ENCODE measurements at regions not wholly inside any gene's neighbourhood (a gene's known extent, or its start where the extent isn't known, plus 50 kb on each side); places are given as distances from the start of the nearest gene placed in this dataset.

- TF ChIP-seq CTCF (conservative IDR thresholded peaks at IDR 0.05; ENCODE audit: low read depth in 2 of 2), result no peak
- TF ChIP-seq POLR2AphosphoS5 (IDR thresholded peaks at IDR 0.05; ENCODE audit: low read depth), result no peak
- TF ChIP-seq EZH2phosphoT487 (IDR thresholded peaks at IDR 0.05; ENCODE audit: unreplicated experiment), result no peak
- TF ChIP-seq EZH2 (IDR thresholded peaks at IDR 0.05; ENCODE audit: low read depth, unreplicated experiment), result no peak
- no peak for TF ChIP-seq CREB1 (CRISPR knock-in tag; IDR thresholded peaks at IDR 0.05; ENCODE audit: low read depth)
- no peak for TF ChIP-seq STAT1 (IDR thresholded peaks at IDR 0.05; ENCODE audit: unreplicated experiment)
- TF ChIP-seq JUNB (IDR thresholded peaks at IDR 0.05; ENCODE audit: unreplicated experiment), result no peak
- TF ChIP-seq REST (IDR thresholded peaks at IDR 0.05; ENCODE audit: unreplicated experiment), result no peak
- TF ChIP-seq NANOG (IDR thresholded peaks at IDR 0.05; ENCODE audit: borderline replicate concordance), result no peak
Measured at GRCh38 chr15:91787198-91787597, 66.3 kb upstream of the SLCO3A1 start.
